Choroid plexus epithelial cell (primary cell): ENCODE measurements at regions not wholly inside any gene's neighbourhood (a gene's known extent, or its start where the extent isn't known, plus 50 kb on each side); places are given as distances from the start of the nearest gene placed in this dataset.

Experiments used
- DNase-seq: peaks from one replicate; pipeline ENCODE4 v3.0.0-alpha.2; 2010; ENCODE audit warnings: low read depth
- H3K4me3 ChIP-seq: 2 replicates; pipeline ENCODE4 v1.5.1; 2011; ENCODE audit warnings: low read depth, mild to moderate bottlenecking, control low read depth, low read length, moderate library complexity
- CTCF ChIP-seq: conservative IDR thresholded peaks from 2 replicates; pipeline ENCODE4 v1.5.1; 2011; ENCODE audit warnings: low read depth, mild to moderate bottlenecking, control low read depth, inconsistent platforms, low read length, moderate library complexity

- TF ChIP-seq CTCF: peak; percentile 66
- DNase-seq: peak; percentile 62
- no peak overlapping the region for H3K4me3 ChIP-seq
Observed at GRCh38 chr6:133184798-133185372, 56.3 kb upstream of the EYA4 start.

GRCh38 chr6:133185731-133186130, 55.4 kb upstream of the EYA4 start:
- TF ChIP-seq CTCF: no peak
- no peak overlapping the region for H3K4me3 ChIP-seq

GRCh38 chr6:133187114-133187513, 54.0 kb upstream of the EYA4 start:
- no peak overlapping the region for H3K4me3 ChIP-seq
- no peak for TF ChIP-seq CTCF
- DNase-seq: no peak

More at GRCh38 chr6:133185731-133186130, 55.4 kb upstream of the EYA4 start:
- no peak for DNase-seq

GRCh38 chr6:133187657-133188453, 53.3 kb upstream of the EYA4 start:
- peak; percentile 45 for DNase-seq

GRCh38 chr6:133190912-133191311, 50.2 kb upstream of the EYA4 start:
- no peak overlapping the region for H3K4me3 ChIP-seq
- TF ChIP-seq CTCF: no peak

More at GRCh38 chr6:133187657-133188453, 53.3 kb upstream of the EYA4 start:
- no peak overlapping the region for H3K4me3 ChIP-seq
- no peak for TF ChIP-seq CTCF

GRCh38 chr6:133191323-133191722, 49.8 kb upstream of the EYA4 start:
- no peak overlapping the region for H3K4me3 ChIP-seq
- peak; percentile 15 for DNase-seq
- no peak for TF ChIP-seq CTCF

More at GRCh38 chr6:133190912-133191311, 50.2 kb upstream of the EYA4 start:
- no peak for DNase-seq
